ENCODE measurements at regions not wholly inside any gene's neighbourhood (a gene's known extent, or its start where the extent isn't known, plus 50 kb on each side); places are given as distances from the start of the nearest gene placed in this dataset.

DNA sequence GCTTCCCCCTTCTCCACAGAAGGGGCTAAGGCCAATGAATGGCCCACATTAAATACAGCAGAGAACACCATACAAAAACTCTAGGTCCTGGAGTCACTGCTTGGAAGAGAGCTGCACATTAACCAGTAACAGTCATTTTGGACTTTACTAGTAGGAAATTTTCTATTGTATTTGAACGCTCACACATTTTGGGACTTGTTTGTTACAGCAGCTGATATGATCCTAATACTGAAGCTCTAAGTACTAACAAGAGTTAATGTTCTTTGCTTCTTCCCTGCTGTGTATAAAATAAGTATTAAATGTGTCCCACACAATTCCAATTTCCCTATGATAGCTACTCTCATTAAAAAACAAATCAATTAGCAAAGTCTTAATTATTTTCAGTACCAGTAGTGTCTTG lies 148.3 kb upstream of the IRX3 start:
- TF ChIP-seq, protein P1, sequence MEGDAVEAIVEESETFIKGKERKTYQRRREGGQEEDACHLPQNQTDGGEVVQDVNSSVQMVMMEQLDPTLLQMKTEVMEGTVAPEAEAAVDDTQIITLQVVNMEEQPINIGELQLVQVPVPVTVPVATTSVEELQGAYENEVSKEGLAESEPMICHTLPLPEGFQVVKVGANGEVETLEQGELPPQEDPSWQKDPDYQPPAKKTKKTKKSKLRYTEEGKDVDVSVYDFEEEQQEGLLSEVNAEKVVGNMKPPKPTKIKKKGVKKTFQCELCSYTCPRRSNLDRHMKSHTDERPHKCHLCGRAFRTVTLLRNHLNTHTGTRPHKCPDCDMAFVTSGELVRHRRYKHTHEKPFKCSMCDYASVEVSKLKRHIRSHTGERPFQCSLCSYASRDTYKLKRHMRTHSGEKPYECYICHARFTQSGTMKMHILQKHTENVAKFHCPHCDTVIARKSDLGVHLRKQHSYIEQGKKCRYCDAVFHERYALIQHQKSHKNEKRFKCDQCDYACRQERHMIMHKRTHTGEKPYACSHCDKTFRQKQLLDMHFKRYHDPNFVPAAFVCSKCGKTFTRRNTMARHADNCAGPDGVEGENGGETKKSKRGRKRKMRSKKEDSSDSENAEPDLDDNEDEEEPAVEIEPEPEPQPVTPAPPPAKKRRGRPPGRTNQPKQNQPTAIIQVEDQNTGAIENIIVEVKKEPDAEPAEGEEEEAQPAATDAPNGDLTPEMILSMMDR (IDR thresholded peaks at IDR 0.05; ENCODE audit: low read depth, low read length, missing control alignments), result no peak

DNA sequence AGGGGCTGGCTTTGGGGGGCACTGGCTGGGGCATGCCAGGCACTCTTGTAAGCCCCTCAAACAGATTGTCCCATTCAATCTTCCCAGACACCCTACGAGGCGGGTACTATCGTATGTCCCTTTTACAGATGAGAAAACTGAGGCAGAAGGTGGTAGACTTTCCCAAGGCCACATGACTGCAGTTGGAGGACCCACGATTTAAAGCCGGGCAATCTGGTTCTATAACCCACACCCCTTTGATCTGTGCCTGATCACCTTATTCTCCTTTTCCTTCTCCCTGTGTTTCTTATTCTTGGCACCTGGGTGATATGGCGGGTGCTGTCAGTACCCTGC lies 146.3 kb upstream of the IRX3 start:
- in situ Hi-C loops (cut with HindIII; ENCODE audit: low pct_ligation_motif_present, low sequenced_read_pairs), result no loop called here
- no peak overlapping the region for H3K4me3 ChIP-seq (ENCODE audit: low read depth, low read length)
- TF ChIP-seq, protein P1 (IDR thresholded peaks at IDR 0.05; ENCODE audit: low read depth, low read length, missing control alignments), result no peak
- no peaks in the 10 kb centered on the region for H3K27me3 ChIP-seq (replicated peaks)
- DNase-seq, result no peak
- H3K27ac ChIP-seq, result no peak overlapping the region
- H3K36me3 ChIP-seq (replicated peaks), result no peaks in the 10 kb centered on the region

More for the DNA sequence above, 148.3 kb upstream of the IRX3 start:
- in situ Hi-C loops (cut with HindIII; ENCODE audit: low pct_ligation_motif_present, low sequenced_read_pairs), result no loop called here
- H3K36me3 ChIP-seq (replicated peaks), result no peaks in the 10 kb centered on the region
- H3K27me3 ChIP-seq (replicated peaks), result peaks cover 2% of the 10 kb centered on the region
- DNase-seq, result no peak
- H3K4me3 ChIP-seq (ENCODE audit: low read depth, low read length), result no peak overlapping the region
- no peak overlapping the region for H3K27ac ChIP-seq

DNA sequence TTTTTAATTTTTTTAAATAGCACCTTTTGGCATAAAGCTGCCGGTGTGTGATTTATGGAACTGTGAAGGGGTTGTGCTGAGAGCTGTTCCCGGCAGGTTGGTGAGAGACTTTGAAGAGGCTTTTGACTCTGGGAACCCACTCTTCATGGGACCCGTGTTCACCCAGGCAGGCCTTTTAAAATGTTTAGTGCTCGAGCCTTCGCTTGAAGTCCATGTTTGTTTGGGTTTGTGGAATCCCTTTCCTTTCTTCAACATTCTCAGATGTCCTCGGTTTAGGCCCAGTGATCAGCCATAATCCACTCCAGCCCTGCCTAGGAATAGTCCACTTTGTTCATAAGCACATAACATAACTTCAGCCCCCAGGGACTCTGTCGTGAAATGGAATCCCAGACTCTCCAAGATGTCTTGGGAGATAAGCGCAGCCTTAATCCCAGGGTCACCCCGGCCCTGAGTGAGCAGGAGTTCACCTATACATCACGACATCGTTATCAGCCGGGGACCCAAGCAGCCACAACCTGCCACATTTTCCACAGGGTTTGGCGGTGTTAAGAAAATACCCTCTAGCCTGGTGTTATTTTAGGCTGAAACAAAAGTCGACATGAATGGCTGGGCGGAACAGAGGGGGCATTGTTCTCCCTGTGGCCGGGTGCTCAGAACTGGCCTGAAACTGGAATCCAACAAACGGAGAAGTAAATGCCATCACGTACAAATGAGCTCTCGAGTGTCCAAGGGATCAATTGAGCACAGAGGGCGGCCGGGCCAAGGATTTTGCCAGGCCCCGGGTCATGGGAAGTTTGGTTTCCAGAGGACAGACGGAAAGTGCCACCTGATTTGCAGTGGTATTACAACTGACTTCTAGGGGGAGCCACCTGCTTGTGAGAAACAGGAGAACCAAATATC lies 145.7 kb upstream of the IRX3 start:
- TF ChIP-seq, protein P1 (IDR thresholded peaks at IDR 0.05; ENCODE audit: low read depth, low read length, missing control alignments), result peak; percentile 5
- Histone ChIP-seq H3K27ac (no peak overlapping the region), H3K27me3 (replicated peaks) (no peaks in the 10 kb centered on the region), H3K4me3 (ENCODE audit: low read depth, low read length) (no peak overlapping the region), H3K36me3 (replicated peaks) (no peaks in the 10 kb centered on the region)
- in situ Hi-C loops (cut with HindIII; ENCODE audit: low pct_ligation_motif_present, low sequenced_read_pairs), result no loop called here
- no peak for DNase-seq

DNA sequence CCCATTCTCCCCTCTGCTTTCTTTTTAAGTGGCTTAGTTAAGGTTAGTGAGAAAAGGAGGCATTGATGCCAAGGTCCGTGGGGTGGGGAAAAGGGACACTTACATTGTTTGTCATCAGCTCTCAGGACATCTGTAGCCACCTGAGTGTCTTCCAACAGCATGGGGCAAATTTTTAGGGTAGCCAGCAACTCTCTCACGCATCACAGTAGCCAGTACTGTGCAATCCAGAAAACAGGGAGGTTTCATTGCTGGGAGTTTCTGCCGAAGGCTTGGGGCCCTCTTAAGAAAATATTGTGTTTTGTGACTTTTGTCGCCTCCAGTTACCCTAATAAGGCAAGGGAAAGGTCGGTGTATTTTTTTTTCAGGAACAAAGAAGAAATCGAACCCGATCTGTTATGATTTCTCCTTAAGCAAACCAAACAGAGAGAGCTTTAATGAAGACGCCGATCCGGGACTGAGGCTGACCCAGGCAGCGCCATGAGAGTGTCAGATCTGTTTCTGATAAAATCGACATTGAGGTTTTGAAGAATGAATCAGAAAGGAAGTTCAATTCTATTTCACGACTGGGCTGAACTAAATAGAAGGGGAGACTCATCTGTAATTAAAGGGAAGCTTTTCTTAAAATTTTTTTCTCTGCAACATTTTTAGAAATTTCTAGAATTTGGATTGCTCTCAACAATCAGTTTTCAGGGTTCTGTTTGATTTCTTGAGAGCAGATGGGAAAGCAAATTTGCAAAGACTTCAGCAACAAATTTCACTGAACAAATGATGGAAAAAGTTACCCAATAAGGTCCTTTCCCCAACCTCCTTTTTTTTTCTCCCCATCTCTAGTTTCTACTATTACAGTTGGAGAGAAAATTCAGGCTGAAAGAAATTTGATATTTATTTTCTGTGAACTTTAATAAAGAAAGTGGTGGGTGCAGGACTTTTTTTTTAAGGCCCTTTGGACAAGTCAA lies 144.7 kb upstream of the IRX3 start:
- no peaks in the 10 kb centered on the region for H3K27me3 ChIP-seq (replicated peaks)
- no peak for DNase-seq
- H3K27ac ChIP-seq, result peak overlapping the region; percentile 62
- H3K36me3 ChIP-seq (replicated peaks), result no peaks in the 10 kb centered on the region
- in situ Hi-C loops (cut with HindIII; ENCODE audit: low pct_ligation_motif_present, low sequenced_read_pairs), result no loop called here
- no peak overlapping the region for H3K4me3 ChIP-seq (ENCODE audit: low read depth, low read length)
- TF ChIP-seq, protein P1 (IDR thresholded peaks at IDR 0.05; ENCODE audit: low read depth, low read length, missing control alignments), result no peak

DNA sequence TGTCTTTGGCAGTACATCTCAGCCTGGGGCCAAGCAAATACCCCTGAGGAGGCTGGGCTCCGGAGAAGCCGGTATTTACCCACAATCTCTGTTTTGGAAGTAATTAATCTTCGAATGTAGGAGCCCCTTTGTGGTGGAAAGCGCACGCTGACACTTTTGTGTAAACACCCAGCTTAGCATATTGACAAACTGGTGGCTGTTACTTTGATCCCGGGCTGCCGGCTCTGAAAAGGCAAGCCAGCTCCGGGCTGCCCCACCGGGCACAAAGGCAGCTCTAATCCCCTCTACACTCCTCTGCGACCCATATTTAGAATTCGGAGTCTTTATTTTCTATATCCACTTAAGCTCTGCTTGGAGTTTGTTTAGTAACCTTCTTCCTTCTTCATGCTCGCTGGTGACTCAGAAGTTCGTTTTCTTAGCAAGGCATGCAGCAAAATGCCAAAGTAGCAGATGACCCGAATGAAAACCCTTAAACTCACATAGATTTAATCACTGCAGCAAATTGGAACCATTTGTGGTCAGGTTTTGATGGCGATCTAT lies 144.0 kb upstream of the IRX3 start:
- Histone ChIP-seq H3K27ac (peak overlapping the region; percentile 62), H3K27me3 (replicated peaks) (no peaks in the 10 kb centered on the region)
- in situ Hi-C loops (cut with HindIII; ENCODE audit: low pct_ligation_motif_present, low sequenced_read_pairs), result no loop called here

More for the DNA sequence above, 144.0 kb upstream of the IRX3 start:
- no peaks in the 10 kb centered on the region for H3K36me3 ChIP-seq (replicated peaks)
- TF ChIP-seq, protein P1 (IDR thresholded peaks at IDR 0.05; ENCODE audit: low read depth, low read length, missing control alignments), result no peak
- H3K4me3 ChIP-seq (ENCODE audit: low read depth, low read length), result no peak overlapping the region
- peak; percentile 28 for DNase-seq
